MM.1S (cell line): ENCODE measurements at regions not wholly inside any gene's neighbourhood (a gene's known extent, or its start where the extent isn't known, plus 50 kb on each side); places are given as distances from the start of the nearest gene placed in this dataset.

ENCODE experiments used
- DNase-seq: peaks from one replicate; pipeline ENCODE4 v3.0.0-alpha.2; 2015
- H2AFZ ChIP-seq: fragments of 300-600 bp; sonication (generic); 2 replicates; pipeline ENCODE4 v1.6.0; 2016; ENCODE audit warnings: antibody characterized with exemption, low read length
- H3F3A ChIP-seq: fragments of 300-600 bp; sonication (generic); 2 replicates; pipeline ENCODE4 v1.6.1; 2016; ENCODE audit warnings: mild to moderate bottlenecking, antibody characterized with exemption, low read length, moderate library complexity, mixed read lengths; ENCODE audit not compliant: insufficient read depth
- H3K27ac ChIP-seq: fragments of 300-600 bp; sonication (generic); 2 replicates; pipeline ENCODE4 v1.5.1; 2016; ENCODE audit warnings: mild to moderate bottlenecking, low read length
- H3K27me3 ChIP-seq: fragments of 300-600 bp; sonication (generic); replicated peaks from 2 replicates; pipeline ENCODE4 v1.6.0; 2016; ENCODE audit warnings: low read length; ENCODE audit not compliant: insufficient read depth
- H3K36me3 ChIP-seq: fragments of 300-600 bp; sonication (generic); replicated peaks from 2 replicates; pipeline ENCODE4 v1.6.1; 2016; ENCODE audit warnings: mild to moderate bottlenecking, low read length, mixed read lengths; ENCODE audit not compliant: insufficient read depth
- H3K4me1 ChIP-seq: fragments of 300-600 bp; sonication (generic); 2 replicates; pipeline ENCODE4 v1.6.1; 2016; ENCODE audit warnings: low read length, mixed read lengths
- H3K4me2 ChIP-seq: fragments of 300-600 bp; sonication (generic); 2 replicates; pipeline ENCODE4 v1.6.0; 2016; ENCODE audit warnings: low read depth, low read length
- H3K4me3 ChIP-seq: fragments of 300-600 bp; sonication (generic); 2 replicates; pipeline ENCODE4 v1.5.1; 2016; ENCODE audit warnings: low read length, mixed read lengths
- H3K79me2 ChIP-seq: fragments of 300-600 bp; sonication (generic); 2 replicates; pipeline ENCODE4 v1.6.1; 2016; ENCODE audit warnings: mixed run types, low read length, mixed read lengths
- H3K9ac ChIP-seq: fragments of 300-600 bp; sonication (generic); 2 replicates; pipeline ENCODE4 v1.6.1; 2016; ENCODE audit warnings: low read length, mixed read lengths
- H3K9me2 ChIP-seq: fragments of 300-600 bp; sonication (generic); replicated peaks from 2 replicates; pipeline ENCODE4 v1.6.1; 2016; ENCODE audit warnings: mild to moderate bottlenecking, low read length, mixed read lengths; ENCODE audit not compliant: insufficient read depth
- H3K9me3 ChIP-seq: fragments of 300-600 bp; sonication (generic); replicated peaks from 2 replicates; pipeline ENCODE4 v1.6.1; 2016; ENCODE audit warnings: mild to moderate bottlenecking, low read length, mixed read lengths; ENCODE audit not compliant: insufficient read depth
- H4K20me1 ChIP-seq: fragments of 300-600 bp; sonication (generic); 2 replicates; pipeline ENCODE4 v1.6.1; 2016; ENCODE audit warnings: mild to moderate bottlenecking, low read length, moderate library complexity, mixed read lengths; ENCODE audit not compliant: insufficient read depth
- CTCF ChIP-seq: fragments of 300-600 bp; sonication (generic); IDR thresholded peaks from 2 replicates; pipeline ENCODE4 v1.5.1; 2016; ENCODE audit warnings: antibody characterized with exemption, low read length, mixed read lengths
- EZH2 ChIP-seq: fragments of 300-600 bp; sonication (generic); optimal IDR thresholded peaks from 2 replicates; pipeline ENCODE3; 2017; ENCODE audit warnings: low read depth, mild to moderate bottlenecking, antibody characterized with exemption, low read length, mixed read lengths
- EZH2phosphoT487 ChIP-seq: fragments of 300-600 bp; sonication (generic); IDR thresholded peaks from 2 replicates; pipeline ENCODE4 v1.6.1; 2018; ENCODE audit warnings: antibody characterized with exemption, low read length

- TF ChIP-seq EZH2 (no peak), EZH2phosphoT487 (no peak), CTCF (no peak)
- Histone ChIP-seq H3K9ac (no peak overlapping the region), H3K27me3 (no peaks in the 10 kb centered on the region)
These were observed 155.3 kb downstream of the DHX35 start for GRCh38 chr20:39117491-39117890.

DNA sequence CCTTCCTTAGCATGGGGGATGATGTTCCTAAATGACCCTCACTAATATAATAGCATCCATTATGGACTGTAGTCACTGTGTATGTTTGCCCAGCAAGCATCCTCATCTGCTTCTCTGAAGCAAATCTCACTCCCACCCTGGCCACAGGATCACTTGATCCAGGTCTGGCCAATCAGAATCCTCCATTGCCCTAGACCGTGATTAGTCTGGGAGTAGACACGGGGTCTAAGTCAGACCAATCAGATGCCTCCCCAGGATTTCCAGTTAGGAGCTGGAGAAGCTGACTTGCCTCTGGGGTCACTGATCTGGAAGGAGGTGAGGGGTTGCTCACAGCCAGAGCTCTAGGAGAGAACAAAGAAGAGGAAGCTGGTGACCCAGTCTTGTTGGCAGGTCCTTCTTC, 153.9 kb downstream of the DHX35 start:
- H3K27ac ChIP-seq: no peak overlapping the region
- H3K36me3 ChIP-seq: no peaks in the 10 kb centered on the region
- H4K20me1 ChIP-seq: no peaks in the 10 kb centered on the region
- no peaks in the 10 kb centered on the region for H3K9me2 ChIP-seq
- H3K4me3 ChIP-seq: no peak overlapping the region
- TF ChIP-seq EZH2: no peak
- no peak for TF ChIP-seq CTCF
- no peak for TF ChIP-seq EZH2phosphoT487
- H3K9me3 ChIP-seq: no peaks in the 10 kb centered on the region
- H3K4me2 ChIP-seq: no peak overlapping the region
- H3K4me1 ChIP-seq: no peaks in the 10 kb centered on the region
- H3F3A ChIP-seq: no peaks in the 10 kb centered on the region
- H3K9ac ChIP-seq: no peak overlapping the region
- H2AFZ ChIP-seq: no peak overlapping the region
- DNase-seq: no peak
- no peaks in the 10 kb centered on the region for H3K27me3 ChIP-seq
- H3K79me2 ChIP-seq: no peaks in the 10 kb centered on the region

More at GRCh38 chr20:39117491-39117890, 155.3 kb downstream of the DHX35 start:
- no peak overlapping the region for H2AFZ ChIP-seq
- no peaks in the 10 kb centered on the region for H3K79me2 ChIP-seq
- H3K27ac ChIP-seq: no peak overlapping the region
- H3K9me3 ChIP-seq: no peaks in the 10 kb centered on the region
- H4K20me1 ChIP-seq: no peaks in the 10 kb centered on the region
- H3F3A ChIP-seq: no peaks in the 10 kb centered on the region
- no peaks in the 10 kb centered on the region for H3K36me3 ChIP-seq
- DNase-seq: no peak
- H3K4me1 ChIP-seq: no peaks in the 10 kb centered on the region
- no peak overlapping the region for H3K4me3 ChIP-seq
- no peak overlapping the region for H3K4me2 ChIP-seq
- H3K9me2 ChIP-seq: no peaks in the 10 kb centered on the region

- Histone ChIP-seq H3K9ac (no peak overlapping the region), H3K4me1 (no peaks in the 10 kb centered on the region), H3K9me2 (no peaks in the 10 kb centered on the region), H3K4me2 (peak overlapping the region; percentile 20; the same call in 1 of the 2 replicates), H3K27me3 (no peaks in the 10 kb centered on the region), H3F3A (no peaks in the 10 kb centered on the region), H3K4me3 (no peak overlapping the region), H3K79me2 (no peaks in the 10 kb centered on the region), H4K20me1 (no peaks in the 10 kb centered on the region), H3K27ac (no peak overlapping the region), H2AFZ (peak overlapping the region; percentile 85), H3K36me3 (no peaks in the 10 kb centered on the region), H3K9me3 (no peaks in the 10 kb centered on the region)
- DNase-seq: peak; percentile 35
- TF ChIP-seq EZH2phosphoT487 (no peak), CTCF (peak; percentile 65), EZH2 (no peak)
These were observed 150.1 kb downstream of the DHX35 start for GRCh38 chr20:39112178-39112743.
